ENCODE measurements at regions not wholly inside any gene's neighbourhood (a gene's known extent, or its start where the extent isn't known, plus 50 kb on each side); places are given as distances from the start of the nearest gene placed in this dataset.

DNA sequence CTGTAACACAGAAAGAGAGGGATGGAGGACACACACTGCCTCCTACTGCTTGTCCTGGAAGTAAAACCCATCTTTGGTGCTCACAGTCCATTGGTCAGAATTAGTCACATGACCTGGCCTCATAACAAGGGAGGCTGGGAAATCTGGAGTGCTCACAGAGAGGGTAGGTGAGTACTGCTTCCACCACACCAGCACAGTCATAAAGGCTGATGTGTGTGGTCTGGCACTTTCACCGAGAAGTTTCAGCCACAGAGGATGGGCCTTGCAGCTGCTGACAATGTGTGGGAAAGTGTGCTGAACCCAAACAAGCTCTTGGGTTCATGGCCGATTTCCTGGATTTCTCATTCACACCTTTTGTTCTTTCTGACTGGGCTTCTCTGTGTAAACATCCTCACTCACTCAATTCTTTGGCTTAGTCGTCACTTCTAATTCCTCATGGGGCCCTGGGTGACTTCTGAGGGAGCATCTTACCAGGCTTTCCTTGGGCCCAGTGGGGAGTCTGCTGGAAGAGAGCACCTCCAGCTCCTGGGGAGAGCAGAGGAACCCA lies 100.7 kb downstream of the ASB7 start:
- H3K4me1 ChIP-seq (ENCODE audit: control insufficient read depth, insufficient read depth, low read length) = peaks cover 8% of the 10 kb centered on the region
- H3K27me3 ChIP-seq (replicated peaks; ENCODE audit: control insufficient read depth, insufficient read depth, low read length) = no peaks in the 10 kb centered on the region
- H3K9ac ChIP-seq (ENCODE audit: low read length) = no peak overlapping the region
- no peak overlapping the region for H3K4me3 ChIP-seq (ENCODE audit: low read length)
- no peak for DNase-seq (ENCODE audit: low read depth)
- H3K36me3 ChIP-seq (ENCODE audit: control insufficient read depth, insufficient read depth, low read length, severe bottlenecking) = no peaks in the 10 kb centered on the region
- H3K9me3 ChIP-seq (ENCODE audit: control insufficient read depth, low read length) = no peaks in the 10 kb centered on the region

DNA sequence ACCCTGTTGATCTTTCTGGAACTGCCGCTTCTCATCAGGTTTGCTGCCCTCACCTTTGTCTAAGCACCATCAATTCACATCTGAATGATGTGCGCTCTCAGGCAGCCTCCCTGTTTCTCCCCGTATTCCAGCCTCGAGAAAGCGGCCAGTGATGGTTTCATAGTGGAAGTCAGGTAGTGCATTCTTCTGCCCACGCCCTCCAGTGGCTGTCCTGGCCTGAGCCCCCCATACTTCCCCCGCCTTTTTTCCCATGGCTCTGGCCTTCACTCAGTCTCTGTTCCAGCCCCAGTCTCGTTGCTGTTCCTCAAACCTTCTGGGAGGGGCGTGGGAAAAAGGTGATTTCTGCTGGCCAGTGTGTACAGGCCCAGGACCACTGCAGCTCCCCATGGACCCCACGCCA lies 101.3 kb downstream of the ASB7 start:
- Histone ChIP-seq H3K9ac (ENCODE audit: low read length) (no peak overlapping the region), H3K36me3 (ENCODE audit: control insufficient read depth, insufficient read depth, low read length, severe bottlenecking) (no peaks in the 10 kb centered on the region), H3K4me1 (ENCODE audit: control insufficient read depth, insufficient read depth, low read length) (peaks cover 8% of the 10 kb centered on the region), H3K4me3 (ENCODE audit: low read length) (no peak overlapping the region), H3K27me3 (replicated peaks; ENCODE audit: control insufficient read depth, insufficient read depth, low read length) (no peaks in the 10 kb centered on the region), H3K9me3 (ENCODE audit: control insufficient read depth, low read length) (no peaks in the 10 kb centered on the region)
- no peak for DNase-seq (ENCODE audit: low read depth)

DNA sequence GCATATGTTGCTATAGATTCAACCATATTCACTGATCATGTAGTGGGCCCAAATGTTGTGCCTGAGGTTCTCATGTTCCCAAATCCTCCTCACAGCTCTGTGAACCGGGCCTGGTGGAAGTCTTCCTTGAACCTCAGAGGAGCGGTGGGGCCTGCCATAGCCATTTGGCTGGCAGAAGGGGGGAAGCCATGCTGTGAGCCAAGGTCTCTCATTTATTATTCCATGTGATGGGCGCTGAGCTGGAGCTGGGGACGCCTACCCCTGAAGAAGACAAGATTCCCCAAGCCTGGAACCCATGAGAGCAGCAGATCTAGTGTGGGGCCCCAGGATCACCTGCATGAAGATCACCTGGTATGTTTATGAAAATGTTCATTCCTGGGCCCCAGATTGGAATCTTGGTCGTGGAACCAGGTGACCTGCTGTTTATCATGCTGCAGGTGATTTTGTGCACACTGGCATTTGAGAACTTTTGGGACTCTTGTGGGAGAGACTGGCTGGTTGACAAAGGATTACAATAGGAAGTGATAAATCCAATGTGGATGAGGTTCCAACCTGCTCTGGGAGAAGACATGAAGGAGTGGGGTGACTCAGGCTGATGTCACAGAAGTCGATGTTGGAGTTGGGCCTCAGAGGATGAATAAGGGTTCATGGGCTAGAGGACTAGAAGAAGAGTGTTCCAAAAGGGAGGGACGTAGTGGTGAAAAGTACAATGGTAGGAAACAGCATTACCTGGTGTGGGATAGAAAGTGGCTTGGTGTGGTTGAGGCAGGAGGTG lies 102.1 kb downstream of the ASB7 start:
- H3K4me1 ChIP-seq (ENCODE audit: control insufficient read depth, insufficient read depth, low read length) = peaks cover 8% of the 10 kb centered on the region
- no peaks in the 10 kb centered on the region for H3K36me3 ChIP-seq (ENCODE audit: control insufficient read depth, insufficient read depth, low read length, severe bottlenecking)
- H3K27me3 ChIP-seq (replicated peaks; ENCODE audit: control insufficient read depth, insufficient read depth, low read length) = no peaks in the 10 kb centered on the region
- no peak overlapping the region for H3K4me3 ChIP-seq (ENCODE audit: low read length)
- DNase-seq (ENCODE audit: low read depth) = no peak
- no peaks in the 10 kb centered on the region for H3K9me3 ChIP-seq (ENCODE audit: control insufficient read depth, low read length)
- H3K9ac ChIP-seq (ENCODE audit: low read length) = no peak overlapping the region

DNA sequence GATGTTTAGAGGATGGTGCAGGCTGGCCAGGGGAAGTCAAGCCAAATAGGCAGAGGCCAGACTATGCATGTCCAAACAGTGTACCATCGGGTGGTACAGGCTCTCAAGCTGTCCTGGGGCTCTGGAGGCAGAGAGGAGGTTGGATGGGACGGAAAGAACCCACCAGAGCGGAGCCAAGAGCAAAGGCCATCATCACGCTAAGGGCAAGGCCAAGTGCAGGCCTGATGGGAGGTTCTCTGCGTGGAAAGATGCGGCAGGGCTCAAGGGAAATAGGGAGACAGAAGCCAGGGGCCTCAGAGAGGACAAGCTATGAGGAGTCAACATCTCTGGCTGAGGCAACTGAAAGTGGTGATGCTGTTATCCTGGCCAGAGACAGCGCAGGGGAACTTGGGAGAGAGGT lies 102.7 kb downstream of the ASB7 start:
- Histone ChIP-seq H3K27me3 (replicated peaks; ENCODE audit: control insufficient read depth, insufficient read depth, low read length) (no peaks in the 10 kb centered on the region), H3K9ac (ENCODE audit: low read length) (no peak overlapping the region), H3K4me3 (ENCODE audit: low read length) (no peak overlapping the region), H3K4me1 (ENCODE audit: control insufficient read depth, insufficient read depth, low read length) (peaks cover 8% of the 10 kb centered on the region), H3K36me3 (ENCODE audit: control insufficient read depth, insufficient read depth, low read length, severe bottlenecking) (no peaks in the 10 kb centered on the region), H3K9me3 (ENCODE audit: control insufficient read depth, low read length) (no peaks in the 10 kb centered on the region)
- no peak for DNase-seq (ENCODE audit: low read depth)

DNA sequence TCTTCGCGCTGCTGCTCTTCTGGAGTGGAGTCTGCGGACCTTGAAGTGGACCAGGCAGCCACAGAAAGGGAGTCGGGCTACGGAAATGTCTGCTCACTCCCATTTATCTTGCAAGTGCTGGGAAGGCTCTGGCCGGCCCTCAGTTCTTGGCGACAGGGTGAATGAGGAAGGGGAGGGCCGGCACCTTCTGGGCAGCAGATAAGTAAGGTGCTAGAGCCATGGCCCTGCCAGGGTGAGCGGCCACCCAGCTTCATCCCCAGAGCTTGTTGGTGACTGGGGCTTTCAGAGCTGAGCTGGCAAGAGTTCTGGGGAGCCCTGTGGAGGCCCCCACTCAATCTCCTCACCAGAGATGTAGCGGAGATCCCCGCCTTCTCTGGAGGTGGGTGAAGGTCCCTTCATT lies 103.5 kb downstream of the ASB7 start:
- no peak overlapping the region for H3K4me3 ChIP-seq (ENCODE audit: low read length)
- H3K9me3 ChIP-seq (ENCODE audit: control insufficient read depth, low read length) = no peaks in the 10 kb centered on the region
- peaks cover 8% of the 10 kb centered on the region for H3K4me1 ChIP-seq (ENCODE audit: control insufficient read depth, insufficient read depth, low read length)
- no peak overlapping the region for H3K9ac ChIP-seq (ENCODE audit: low read length)
- H3K27me3 ChIP-seq (replicated peaks; ENCODE audit: control insufficient read depth, insufficient read depth, low read length) = no peaks in the 10 kb centered on the region
- DNase-seq (ENCODE audit: low read depth) = no peak
- no peaks in the 10 kb centered on the region for H3K36me3 ChIP-seq (ENCODE audit: control insufficient read depth, insufficient read depth, low read length, severe bottlenecking)

DNA sequence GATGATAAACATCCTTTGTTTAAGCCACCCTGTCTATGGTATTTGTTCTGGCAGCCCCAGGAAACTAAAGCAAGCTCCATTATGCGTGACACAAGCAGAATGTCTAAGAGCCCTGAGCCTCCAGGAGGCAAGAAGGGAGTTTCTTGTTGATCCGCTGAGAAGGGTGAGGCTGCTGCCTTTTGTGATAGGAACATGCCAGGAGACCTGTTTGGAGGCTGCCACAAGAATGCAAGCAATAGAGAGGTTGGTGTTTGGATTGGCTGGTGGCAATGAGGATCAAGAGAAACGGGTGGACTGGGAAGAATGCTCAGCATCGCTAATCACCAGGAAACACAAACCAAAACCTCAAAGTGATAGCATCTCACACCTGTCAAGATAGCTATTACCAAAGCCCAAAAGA lies 104.8 kb downstream of the ASB7 start:
- no peak for DNase-seq (ENCODE audit: low read depth)
- H3K36me3 ChIP-seq (ENCODE audit: control insufficient read depth, insufficient read depth, low read length, severe bottlenecking) = no peaks in the 10 kb centered on the region
- H3K27me3 ChIP-seq (replicated peaks; ENCODE audit: control insufficient read depth, insufficient read depth, low read length) = no peaks in the 10 kb centered on the region
- no peak overlapping the region for H3K4me3 ChIP-seq (ENCODE audit: low read length)
- no peaks in the 10 kb centered on the region for H3K9me3 ChIP-seq (ENCODE audit: control insufficient read depth, low read length)
- H3K4me1 ChIP-seq (ENCODE audit: control insufficient read depth, insufficient read depth, low read length) = peaks cover 8% of the 10 kb centered on the region
- no peak overlapping the region for H3K9ac ChIP-seq (ENCODE audit: low read length)

DNA sequence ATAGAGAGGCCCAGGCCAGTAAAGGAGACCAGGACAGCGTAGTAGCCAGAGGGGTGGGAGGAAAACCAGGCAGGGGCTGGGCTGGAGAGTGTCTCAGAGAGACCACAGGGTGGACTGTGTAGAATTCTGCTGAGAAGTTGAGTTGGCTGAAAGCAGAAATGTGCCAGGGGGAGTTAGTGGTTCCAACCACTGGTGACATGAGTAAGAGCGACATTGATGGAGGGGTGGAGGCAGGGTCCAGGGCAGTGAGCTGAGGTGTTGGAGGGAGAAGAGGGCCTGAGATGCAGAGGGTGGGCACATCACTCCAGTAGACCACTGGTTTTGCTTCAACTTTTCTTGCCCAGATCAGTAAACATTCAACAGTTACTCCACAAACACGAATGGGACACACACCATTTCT lies 106.5 kb downstream of the ASB7 start:
- H3K27me3 ChIP-seq (replicated peaks; ENCODE audit: control insufficient read depth, insufficient read depth, low read length) = no peaks in the 10 kb centered on the region
- no peak overlapping the region for H3K9ac ChIP-seq (ENCODE audit: low read length)
- no peaks in the 10 kb centered on the region for H3K36me3 ChIP-seq (ENCODE audit: control insufficient read depth, insufficient read depth, low read length, severe bottlenecking)
- no peak for DNase-seq (ENCODE audit: low read depth)
- no peaks in the 10 kb centered on the region for H3K9me3 ChIP-seq (ENCODE audit: control insufficient read depth, low read length)
- peaks cover 8% of the 10 kb centered on the region for H3K4me1 ChIP-seq (ENCODE audit: control insufficient read depth, insufficient read depth, low read length)
- H3K4me3 ChIP-seq (ENCODE audit: low read length) = no peak overlapping the region

DNA sequence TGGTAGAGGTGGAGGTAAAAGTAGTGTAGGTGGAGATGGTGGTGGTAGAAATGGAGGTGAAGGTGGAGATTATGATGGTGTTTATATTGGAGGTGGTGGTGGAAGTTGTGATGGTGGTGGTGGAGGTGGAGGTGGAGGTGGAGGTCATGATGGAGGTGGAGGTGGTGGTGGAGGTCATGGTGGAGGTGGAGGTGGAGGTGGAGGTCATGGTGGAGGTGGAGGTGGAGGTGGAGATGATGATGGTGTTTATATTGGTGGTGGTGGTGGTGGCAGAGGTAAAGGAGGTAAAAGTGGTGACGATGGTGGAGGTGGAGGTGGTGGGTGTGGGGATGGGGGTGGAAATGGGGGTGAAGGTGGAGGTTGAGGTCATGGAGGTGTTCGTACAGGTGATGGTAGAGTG lies 107.8 kb downstream of the ASB7 start:
- Histone ChIP-seq H3K9ac (ENCODE audit: low read length) (no peak overlapping the region), H3K4me1 (ENCODE audit: control insufficient read depth, insufficient read depth, low read length) (no peaks in the 10 kb centered on the region), H3K27me3 (replicated peaks; ENCODE audit: control insufficient read depth, insufficient read depth, low read length) (no peaks in the 10 kb centered on the region), H3K36me3 (ENCODE audit: control insufficient read depth, insufficient read depth, low read length, severe bottlenecking) (no peaks in the 10 kb centered on the region), H3K9me3 (ENCODE audit: control insufficient read depth, low read length) (no peaks in the 10 kb centered on the region), H3K4me3 (ENCODE audit: low read length) (no peak overlapping the region)
- no peak for DNase-seq (ENCODE audit: low read depth)

DNA sequence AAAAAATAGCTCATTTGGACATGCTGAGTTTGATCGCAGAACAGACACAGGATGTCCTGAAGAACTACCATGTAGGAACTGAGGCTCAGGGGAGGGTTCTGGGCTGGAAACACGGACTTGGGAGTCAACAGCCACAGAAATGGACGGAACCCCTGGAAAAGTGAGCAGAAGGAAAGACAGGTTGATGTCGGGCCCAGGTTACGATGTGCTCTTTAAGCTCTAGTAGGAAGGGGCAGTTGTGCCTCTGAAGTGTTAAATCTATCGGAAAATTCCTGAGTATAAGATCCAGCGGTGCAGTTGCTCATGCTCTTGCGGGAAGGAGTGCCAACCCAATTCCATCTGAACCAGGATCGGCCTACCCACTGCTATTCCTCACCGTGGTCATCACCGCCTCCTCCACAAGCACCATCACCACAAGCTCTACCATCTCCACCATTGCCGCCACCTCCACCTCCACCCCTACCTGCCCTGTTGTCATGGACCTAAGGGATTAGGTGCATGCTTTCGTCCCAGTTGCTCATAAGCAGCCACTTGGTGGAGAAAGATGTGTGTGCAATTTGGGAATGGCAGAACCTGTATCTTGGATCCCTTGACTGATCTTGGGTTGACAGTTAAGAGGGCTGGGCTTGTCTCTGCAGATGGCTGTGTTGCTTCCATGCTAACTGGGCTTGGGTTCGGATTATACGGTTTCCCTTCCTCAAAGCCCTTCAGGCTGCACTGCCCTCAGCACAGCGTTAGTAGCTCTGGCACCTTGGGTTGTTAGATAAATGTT lies 108.5 kb downstream of the ASB7 start:
- Histone ChIP-seq H3K4me1 (ENCODE audit: control insufficient read depth, insufficient read depth, low read length) (peaks cover 6% of the 10 kb centered on the region), H3K9ac (ENCODE audit: low read length) (no peak overlapping the region), H3K4me3 (ENCODE audit: low read length) (no peak overlapping the region), H3K27me3 (replicated peaks; ENCODE audit: control insufficient read depth, insufficient read depth, low read length) (no peaks in the 10 kb centered on the region), H3K9me3 (ENCODE audit: control insufficient read depth, low read length) (no peaks in the 10 kb centered on the region), H3K36me3 (ENCODE audit: control insufficient read depth, insufficient read depth, low read length, severe bottlenecking) (no peaks in the 10 kb centered on the region)
- no peak for DNase-seq (ENCODE audit: low read depth)

DNA sequence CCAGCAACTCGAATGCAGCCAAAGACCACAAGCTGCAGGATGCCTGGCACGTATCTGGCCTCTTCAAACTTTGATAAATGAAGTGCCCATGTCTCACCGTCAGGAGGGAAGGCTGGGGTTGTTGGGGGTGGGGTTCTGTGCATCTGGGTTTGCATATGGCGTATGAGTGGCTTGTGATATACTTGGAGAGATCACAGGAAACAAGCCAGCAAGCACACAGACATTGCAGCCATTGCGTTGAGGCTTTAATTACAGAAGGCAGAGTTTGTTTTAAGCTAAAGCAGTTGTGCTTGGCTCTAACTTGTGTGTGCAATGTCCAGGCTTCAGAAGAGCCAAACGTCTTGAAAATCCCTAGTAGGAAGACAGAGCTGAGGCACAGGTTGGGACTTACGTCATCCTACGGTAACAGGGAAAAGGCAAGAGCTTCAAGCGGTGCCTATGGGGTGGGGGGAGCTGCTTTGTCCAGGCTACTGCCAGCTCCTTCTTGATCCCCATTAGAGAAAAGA lies 109.2 kb downstream of the ASB7 start:
- Histone ChIP-seq H3K36me3 (ENCODE audit: control insufficient read depth, insufficient read depth, low read length, severe bottlenecking) (no peaks in the 10 kb centered on the region), H3K4me3 (ENCODE audit: low read length) (no peak overlapping the region), H3K9me3 (ENCODE audit: control insufficient read depth, low read length) (no peaks in the 10 kb centered on the region), H3K27me3 (replicated peaks; ENCODE audit: control insufficient read depth, insufficient read depth, low read length) (no peaks in the 10 kb centered on the region), H3K9ac (ENCODE audit: low read length) (no peak overlapping the region), H3K4me1 (ENCODE audit: control insufficient read depth, insufficient read depth, low read length) (peaks cover 7% of the 10 kb centered on the region)
- no peak for DNase-seq (ENCODE audit: low read depth)

DNA sequence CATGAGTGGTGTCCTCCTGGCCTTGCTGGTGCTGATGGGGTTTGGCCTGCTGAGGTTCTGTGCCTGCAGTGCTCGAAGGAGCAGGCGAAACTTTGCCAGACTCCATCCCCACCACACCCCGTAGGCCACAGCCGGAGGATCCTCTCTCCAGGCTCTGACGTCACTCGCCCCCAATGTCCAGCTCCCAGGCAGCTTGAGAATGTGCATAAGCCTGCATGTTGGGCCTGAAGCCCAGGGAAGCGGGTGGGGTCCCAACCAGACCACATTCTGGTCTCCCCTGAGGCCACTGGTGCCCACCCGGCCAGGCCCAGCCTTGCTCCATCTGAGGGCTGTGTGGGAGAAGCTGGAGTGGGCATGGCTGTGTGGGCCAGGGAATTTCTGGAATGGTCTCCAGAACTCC lies 109.8 kb downstream of the ASB7 start:
- Histone ChIP-seq H3K9me3 (ENCODE audit: control insufficient read depth, low read length) (no peaks in the 10 kb centered on the region), H3K27me3 (replicated peaks; ENCODE audit: control insufficient read depth, insufficient read depth, low read length) (no peaks in the 10 kb centered on the region), H3K4me3 (ENCODE audit: low read length) (no peak overlapping the region), H3K4me1 (ENCODE audit: control insufficient read depth, insufficient read depth, low read length) (peaks cover 7% of the 10 kb centered on the region), H3K36me3 (ENCODE audit: control insufficient read depth, insufficient read depth, low read length, severe bottlenecking) (no peaks in the 10 kb centered on the region), H3K9ac (ENCODE audit: low read length) (no peak overlapping the region)
- DNase-seq (ENCODE audit: low read depth) = peak; percentile 43
